ENCODE measurements at regions not wholly inside any gene's neighbourhood (a gene's known extent, or its start where the extent isn't known, plus 50 kb on each side); places are given as distances from the start of the nearest gene placed in this dataset.

- H3F3A ChIP-seq (ENCODE audit: low read length, unreplicated experiment) = no peaks in the 10 kb centered on the region
- H3K27me3 ChIP-seq (ENCODE audit: low read length) = no peaks in the 10 kb centered on the region
- H3K4me3 ChIP-seq (ENCODE audit: low read length) = no peak overlapping the region
- no peak overlapping the region for H3K27ac ChIP-seq (ENCODE audit: low read length)
- H3K9me3 ChIP-seq (ENCODE audit: low read length) = no peaks in the 10 kb centered on the region
- no TSS peak for BruUV-seq (replicated peaks)
- 0 out of 2 replicates have a peak overlapping the region, but pooled peaks have one; percentile 28 for H3K4me2 ChIP-seq (ENCODE audit: low read length)
- H3K9me2 ChIP-seq (replicated peaks; ENCODE audit: low read length) = 0 out of 2 replicates have a peak, but pooled peaks cover 4% of the 10 kb centered on the region
- no peaks in the 10 kb centered on the region for H3K36me3 ChIP-seq (ENCODE audit: low read depth, low read length)
- no peak overlapping the region for H2AFZ ChIP-seq (ENCODE audit: low read length)
- no peaks in the 10 kb centered on the region for H4K20me1 ChIP-seq (ENCODE audit: low read length)
- TF ChIP-seq EZH2 (IDR thresholded peaks at IDR 0.05; ENCODE audit: low read length, unreplicated experiment) = no peak
- no peak for TF ChIP-seq CTCF (conservative IDR thresholded peaks at IDR 0.05; ENCODE audit: low read depth, low read length)
- TF ChIP-seq EZH2phosphoT487 (IDR thresholded peaks at IDR 0.05; ENCODE audit: borderline replicate concordance, low read length) = no peak
- CTCF ChIA-PET = interaction anchor here (0.6 kb wide), 1 partner anchor 48 kb away, joined by 3 read pairs; no protein-coding TSS in a partner anchor
- H3K4me1 ChIP-seq (ENCODE audit: insufficient read depth, low read length) = peaks cover 17% of the 10 kb centered on the region
- no peak overlapping the region for H3K9ac ChIP-seq (ENCODE audit: low read length)
- no peaks in the 10 kb centered on the region for H3K79me2 ChIP-seq (ENCODE audit: low read length)
- peak; percentile 97 for ATAC-seq
- POLR2A ChIA-PET (ENCODE audit: unreplicated experiment) = interaction anchor here (1.0 kb wide), 1 partner anchor 21 kb away, joined by 3 read pairs; no protein-coding TSS in a partner anchor
- intact Hi-C loops (cut with micrococcal nuclease) = no loop called here
- peak; percentile 62 for DNase-seq
These were observed 88.3 kb upstream of the MBOAT2 start for GRCh38 chr2:9091811-9092210.

GRCh38 chr2:9089831-9090230 lies 86.3 kb upstream of the MBOAT2 start:
- no peak overlapping the region for H3K4me2 ChIP-seq (ENCODE audit: low read length)
- H3K27me3 ChIP-seq (ENCODE audit: low read length) = no peaks in the 10 kb centered on the region
- TF ChIP-seq EZH2phosphoT487 (IDR thresholded peaks at IDR 0.05; ENCODE audit: borderline replicate concordance, low read length) (no peak), EZH2 (IDR thresholded peaks at IDR 0.05; ENCODE audit: low read length, unreplicated experiment) (no peak)
- H3K4me3 ChIP-seq (ENCODE audit: low read length) = no peak overlapping the region
- ATAC-seq = no peak
- H3F3A ChIP-seq (ENCODE audit: low read length, unreplicated experiment) = no peaks in the 10 kb centered on the region
- H3K4me1 ChIP-seq (ENCODE audit: insufficient read depth, low read length) = peaks cover 17% of the 10 kb centered on the region
- H3K9ac ChIP-seq (ENCODE audit: low read length) = no peak overlapping the region
- H3K36me3 ChIP-seq (ENCODE audit: low read depth, low read length) = no peaks in the 10 kb centered on the region
- ChIA-PET CTCF (interaction anchor here (0.9 kb wide), 1 partner anchor 332 kb away, joined by 3 read pairs; no protein-coding TSS in a partner anchor), POLR2A (ENCODE audit: unreplicated experiment) (no interaction called here)
- H3K9me2 ChIP-seq (replicated peaks; ENCODE audit: low read length) = 0 out of 2 replicates have a peak, but pooled peaks cover 4% of the 10 kb centered on the region
- H3K9me3 ChIP-seq (ENCODE audit: low read length) = no peaks in the 10 kb centered on the region
- peak; percentile 39 for DNase-seq
- H2AFZ ChIP-seq (ENCODE audit: low read length) = no peak overlapping the region
- no peak overlapping the region for H3K27ac ChIP-seq (ENCODE audit: low read length)
- BruUV-seq (replicated peaks) = no TSS peak
- H3K79me2 ChIP-seq (ENCODE audit: low read length) = no peaks in the 10 kb centered on the region
- no peaks in the 10 kb centered on the region for H4K20me1 ChIP-seq (ENCODE audit: low read length)
- intact Hi-C loops (cut with micrococcal nuclease) = no loop called here

GRCh38 chr2:9087121-9087681 lies 83.7 kb upstream of the MBOAT2 start:
- no peak overlapping the region for H3K4me2 ChIP-seq (ENCODE audit: low read length)
- no peak overlapping the region for H3K9ac ChIP-seq (ENCODE audit: low read length)
- POLR2A ChIA-PET (ENCODE audit: unreplicated experiment) = no interaction called here

More at GRCh38 chr2:9087121-9087681, 83.7 kb upstream of the MBOAT2 start:
- H3K27ac ChIP-seq (ENCODE audit: low read length) = no peak overlapping the region
- H3F3A ChIP-seq (ENCODE audit: low read length, unreplicated experiment) = no peaks in the 10 kb centered on the region
- CTCF ChIA-PET = no interaction called here
- TF ChIP-seq EZH2phosphoT487 (IDR thresholded peaks at IDR 0.05; ENCODE audit: borderline replicate concordance, low read length) (no peak), CTCF (conservative IDR thresholded peaks at IDR 0.05; ENCODE audit: low read depth, low read length) (no peak), EZH2 (IDR thresholded peaks at IDR 0.05; ENCODE audit: low read length, unreplicated experiment) (no peak)
- intact Hi-C loops (cut with micrococcal nuclease) = no loop called here
- no peaks in the 10 kb centered on the region for H3K27me3 ChIP-seq (ENCODE audit: low read length)
- H3K9me3 ChIP-seq (ENCODE audit: low read length) = no peaks in the 10 kb centered on the region
- H3K36me3 ChIP-seq (ENCODE audit: low read depth, low read length) = no peaks in the 10 kb centered on the region
- H3K4me3 ChIP-seq (ENCODE audit: low read length) = no peak overlapping the region
- H4K20me1 ChIP-seq (ENCODE audit: low read length) = no peaks in the 10 kb centered on the region
- H3K79me2 ChIP-seq (ENCODE audit: low read length) = no peaks in the 10 kb centered on the region
- ATAC-seq = no peak
- peaks cover 8% of the 10 kb centered on the region for H3K4me1 ChIP-seq (ENCODE audit: insufficient read depth, low read length)
- no TSS peak for BruUV-seq (replicated peaks)
- H3K9me2 ChIP-seq (replicated peaks; ENCODE audit: low read length) = 0 out of 2 replicates have a peak, but pooled peaks cover 4% of the 10 kb centered on the region
- peak overlapping the region; percentile 47 for H2AFZ ChIP-seq (ENCODE audit: low read length)
- DNase-seq = no peak

All from PC-3 (cell line).